ENCODE measurements at regions not wholly inside any gene's neighbourhood (a gene's known extent, or its start where the extent isn't known, plus 50 kb on each side); places are given as distances from the start of the nearest gene placed in this dataset.
A peak's percentile ranks its signal among the peaks of the same experiment; 100 is the strongest.

DNA sequence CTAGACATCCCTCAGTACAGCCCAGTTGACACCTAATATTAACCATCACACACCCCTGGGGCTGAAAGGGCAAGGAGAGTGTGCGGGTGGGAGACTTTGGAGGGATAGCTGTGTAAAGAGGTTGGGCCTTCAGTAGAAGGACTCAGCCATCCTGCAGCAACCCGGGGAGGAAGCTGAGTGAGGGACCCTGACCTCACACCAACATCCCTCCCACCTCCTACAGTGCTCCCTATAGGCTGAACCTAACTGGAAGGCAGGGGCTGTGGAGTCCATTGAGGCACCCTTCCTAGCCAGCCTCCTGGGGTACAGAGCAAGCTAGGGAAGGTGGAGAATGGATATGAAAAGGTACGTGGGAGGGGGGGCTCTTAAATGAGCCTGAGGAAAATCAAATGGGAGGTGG, 276.3 kb downstream of the PTTG2 start:
- DNase-seq, result no peak
- peaks cover 11% of the 10 kb centered on the region for H3K27me3 Mint-ChIP-seq
- H3K27ac Mint-ChIP-seq, result no peak overlapping the region
- CTCF ChIA-PET, result no interaction called here
- H3K36me3 Mint-ChIP-seq, result no peaks in the 10 kb centered on the region
- H3K4me3 Mint-ChIP-seq, result no peak overlapping the region
- no peaks in the 10 kb centered on the region for H3K9me3 Mint-ChIP-seq
- H3K4me1 Mint-ChIP-seq, result no peaks in the 10 kb centered on the region

DNA sequence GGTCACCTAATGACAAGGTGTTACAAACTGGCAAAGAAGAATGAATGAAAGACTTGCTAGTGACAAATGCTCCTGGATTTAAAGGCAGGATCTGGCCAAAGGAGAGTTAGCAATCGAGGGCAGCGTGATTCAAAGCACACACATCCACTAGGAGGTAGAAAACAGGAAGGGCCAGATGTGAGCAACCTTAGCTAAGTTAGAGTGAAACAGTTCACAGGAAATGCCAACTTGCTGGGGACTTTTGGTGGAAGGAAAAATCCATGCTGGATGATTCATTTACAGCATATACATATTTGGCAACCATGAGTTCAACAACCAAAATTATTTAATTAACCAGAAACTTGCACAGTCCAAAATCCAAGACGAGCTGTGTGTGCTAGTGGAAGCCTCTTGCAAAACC, 276.9 kb downstream of the PTTG2 start:
- peaks cover 11% of the 10 kb centered on the region for H3K27me3 Mint-ChIP-seq
- no peak for DNase-seq
- H3K9me3 Mint-ChIP-seq, result no peaks in the 10 kb centered on the region
- no peaks in the 10 kb centered on the region for H3K4me1 Mint-ChIP-seq
- CTCF ChIA-PET, result no interaction called here
- H3K27ac Mint-ChIP-seq, result no peak overlapping the region
- H3K4me3 Mint-ChIP-seq, result no peak overlapping the region
- H3K36me3 Mint-ChIP-seq, result no peaks in the 10 kb centered on the region

DNA sequence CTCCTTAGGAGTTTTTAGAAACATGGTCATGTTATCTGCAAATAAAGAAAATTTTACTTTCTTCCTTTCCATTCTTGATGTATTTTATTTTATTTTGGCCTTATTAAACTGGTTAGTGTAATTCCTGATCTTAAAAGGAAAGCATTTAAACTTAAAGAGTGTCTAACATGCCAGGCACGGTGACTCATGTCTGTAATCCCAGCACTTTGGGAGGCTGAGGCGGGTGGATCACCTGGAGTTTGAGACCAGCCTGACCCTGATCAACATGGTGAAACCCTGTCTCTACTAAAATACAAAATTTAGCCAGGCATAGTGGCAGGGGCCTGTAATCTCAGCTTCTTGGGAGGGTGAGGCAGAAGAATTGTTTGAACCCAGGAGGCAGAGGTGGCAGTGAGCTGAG, 281.3 kb downstream of the PTTG2 start:
- peaks cover 21% of the 10 kb centered on the region for H3K4me1 Mint-ChIP-seq
- H3K36me3 Mint-ChIP-seq, result peaks cover 8% of the 10 kb centered on the region
- H3K4me3 Mint-ChIP-seq, result no peak overlapping the region
- DNase-seq, result no peak
- peaks cover 13% of the 10 kb centered on the region for H3K27me3 Mint-ChIP-seq
- H3K27ac Mint-ChIP-seq, result no peak overlapping the region
- CTCF ChIA-PET, result no interaction called here
- peaks cover 5% of the 10 kb centered on the region for H3K9me3 Mint-ChIP-seq

DNA sequence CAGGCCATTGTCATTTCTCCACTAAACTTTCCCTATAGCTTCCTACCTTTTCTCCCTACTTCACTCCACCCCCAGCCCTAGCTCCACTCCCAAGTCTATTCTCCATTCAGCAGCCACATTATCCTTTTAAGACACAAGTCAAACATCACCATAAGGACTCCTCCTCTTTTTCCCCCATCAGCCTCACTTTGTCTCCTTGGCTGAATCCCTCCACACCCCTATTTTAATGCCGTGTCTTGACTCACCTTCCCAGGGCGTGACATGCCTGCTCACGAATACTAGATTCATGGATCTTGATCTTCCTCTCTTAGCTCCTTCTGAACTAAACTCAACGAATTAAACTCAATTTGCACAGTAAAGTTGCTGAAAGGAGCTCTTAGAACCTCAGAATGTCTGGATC, 281.9 kb downstream of the PTTG2 start:
- H3K27ac Mint-ChIP-seq, result no peak overlapping the region
- peaks cover 5% of the 10 kb centered on the region for H3K9me3 Mint-ChIP-seq
- H3K36me3 Mint-ChIP-seq, result peaks cover 8% of the 10 kb centered on the region
- CTCF ChIA-PET, result no interaction called here
- no peak for DNase-seq
- H3K27me3 Mint-ChIP-seq, result peaks cover 9% of the 10 kb centered on the region
- H3K4me3 Mint-ChIP-seq, result no peak overlapping the region
- peaks cover 21% of the 10 kb centered on the region for H3K4me1 Mint-ChIP-seq

DNA sequence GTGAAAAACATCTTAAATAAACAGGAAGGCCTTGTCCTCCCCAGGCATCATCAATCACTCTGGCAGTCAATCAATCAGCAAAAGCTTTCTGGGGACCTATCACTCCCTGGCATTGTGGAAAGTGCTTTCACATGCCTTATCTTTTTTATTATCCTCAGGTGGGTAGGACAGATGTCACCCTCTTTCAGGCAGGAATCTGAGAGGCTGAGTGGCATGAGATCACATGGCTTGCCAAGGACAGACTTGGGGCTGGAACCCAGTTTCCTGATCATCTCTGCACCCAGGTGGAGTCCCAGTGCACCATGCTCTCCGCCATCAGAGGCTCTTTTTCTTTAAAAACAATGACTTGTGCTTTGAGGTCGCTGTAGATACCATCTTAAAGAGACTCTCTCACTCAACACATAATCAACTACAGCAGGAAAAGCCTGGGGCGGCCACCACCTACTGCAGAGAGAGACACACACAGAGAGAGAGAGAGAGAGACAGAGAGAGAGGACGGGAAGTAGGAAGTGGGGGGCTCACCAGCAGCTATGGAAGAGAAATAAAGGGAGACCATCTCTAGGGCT, 282.7 kb downstream of the PTTG2 start:
- Mint-ChIP-seq H3K4me3 (peak overlapping the region; percentile 26), H3K9me3 (peaks cover 5% of the 10 kb centered on the region), H3K36me3 (peaks cover 8% of the 10 kb centered on the region), H3K4me1 (peaks cover 21% of the 10 kb centered on the region), H3K27me3 (peaks cover 9% of the 10 kb centered on the region), H3K27ac (peak overlapping the region; percentile 84)
- CTCF ChIA-PET, result no interaction called here
- peak; percentile 49 for DNase-seq

DNA sequence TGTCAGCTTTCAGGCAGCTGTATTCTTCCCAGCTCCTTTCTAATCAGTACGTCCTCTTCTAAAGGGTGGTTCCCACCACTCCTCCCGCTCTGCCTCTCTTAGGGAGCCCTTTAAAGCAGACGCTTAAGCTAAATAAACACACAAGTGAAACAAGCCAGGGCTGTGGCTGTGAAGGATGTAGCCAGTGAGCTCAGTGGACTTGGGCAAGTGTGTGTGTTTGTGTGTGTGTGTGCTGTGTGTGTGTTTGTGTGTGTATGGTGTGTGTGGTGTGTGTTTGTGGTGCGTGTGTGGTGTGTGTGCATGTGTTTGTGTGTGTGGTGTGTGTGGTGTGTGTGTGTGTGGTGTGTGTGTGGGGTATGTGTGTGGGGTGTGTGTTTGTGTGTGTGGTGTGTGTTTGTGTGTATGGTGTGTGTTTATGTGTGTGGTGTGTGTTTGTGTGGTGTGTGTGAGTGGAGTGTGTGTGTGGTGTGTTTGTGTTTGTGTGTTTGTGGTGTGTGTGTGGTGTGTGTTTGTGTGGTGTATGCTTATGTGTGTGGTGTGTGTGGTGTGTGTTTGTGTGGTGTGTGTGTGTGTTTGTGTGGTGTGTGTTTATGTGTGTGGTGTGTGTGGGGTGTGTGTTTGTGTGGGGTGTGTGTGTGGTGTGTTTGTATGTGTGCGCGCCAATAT, 283.3 kb downstream of the PTTG2 start:
- Mint-ChIP-seq H3K27ac (peak overlapping the region; percentile 84), H3K4me3 (peak overlapping the region; percentile 26), H3K4me1 (peaks cover 21% of the 10 kb centered on the region), H3K36me3 (peaks cover 8% of the 10 kb centered on the region), H3K27me3 (peaks cover 9% of the 10 kb centered on the region), H3K9me3 (peaks cover 5% of the 10 kb centered on the region)
- DNase-seq, result no peak
- CTCF ChIA-PET, result no interaction called here

DNA sequence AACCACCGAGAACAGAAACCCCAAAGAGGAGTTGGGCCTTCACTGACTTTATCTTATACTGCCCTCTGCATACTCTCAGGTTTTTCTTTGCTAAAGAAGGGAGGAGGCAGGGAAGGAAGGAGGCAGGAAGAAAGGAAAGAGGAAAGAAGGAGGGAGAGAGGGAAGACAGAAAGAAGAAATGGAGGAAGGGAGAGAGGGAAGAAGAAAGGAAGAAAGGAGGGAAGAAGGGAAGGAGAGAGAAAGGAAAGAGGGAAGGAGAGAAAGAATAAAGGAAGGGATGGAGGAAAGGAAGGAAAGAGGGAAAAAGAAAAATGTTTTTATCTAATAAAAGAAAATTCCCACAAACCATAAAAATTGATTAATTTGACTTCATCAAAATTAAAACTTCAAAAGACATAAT, 294.6 kb downstream of the PTTG2 start:
- peaks cover 21% of the 10 kb centered on the region for H3K9me3 Mint-ChIP-seq
- CTCF ChIA-PET, result no interaction called here
- no peak overlapping the region for H3K27ac Mint-ChIP-seq
- H3K27me3 Mint-ChIP-seq, result peaks cover 5% of the 10 kb centered on the region
- H3K4me1 Mint-ChIP-seq, result no peaks in the 10 kb centered on the region
- peaks cover 11% of the 10 kb centered on the region for H3K36me3 Mint-ChIP-seq
- H3K4me3 Mint-ChIP-seq, result no peak overlapping the region
- no peak for DNase-seq

DNA sequence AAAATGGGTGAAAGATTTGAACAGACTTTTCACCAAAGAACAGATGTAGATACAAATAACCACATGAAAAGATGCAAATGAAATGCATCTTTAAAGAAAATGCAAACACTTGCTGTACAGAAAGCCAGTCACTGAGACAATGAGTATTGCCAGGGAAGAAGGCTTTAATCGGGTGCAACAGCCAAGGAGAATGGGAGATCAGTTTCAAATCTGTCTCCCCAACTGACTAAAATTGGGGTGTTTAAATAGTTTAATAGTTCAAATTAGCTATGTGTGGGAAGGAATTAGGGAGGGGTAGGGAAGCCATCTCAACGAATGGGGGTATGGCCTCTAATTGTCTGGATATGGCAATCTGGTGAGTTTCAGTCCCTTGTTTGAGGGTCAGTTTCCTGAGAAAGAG, 295.4 kb downstream of the PTTG2 start:
- peaks cover 8% of the 10 kb centered on the region for H3K27me3 Mint-ChIP-seq
- no peak for DNase-seq
- no peak overlapping the region for H3K4me3 Mint-ChIP-seq
- peaks cover 11% of the 10 kb centered on the region for H3K36me3 Mint-ChIP-seq
- H3K27ac Mint-ChIP-seq, result no peak overlapping the region
- no peaks in the 10 kb centered on the region for H3K4me1 Mint-ChIP-seq
- CTCF ChIA-PET, result no interaction called here
- H3K9me3 Mint-ChIP-seq, result peaks cover 18% of the 10 kb centered on the region

DNA sequence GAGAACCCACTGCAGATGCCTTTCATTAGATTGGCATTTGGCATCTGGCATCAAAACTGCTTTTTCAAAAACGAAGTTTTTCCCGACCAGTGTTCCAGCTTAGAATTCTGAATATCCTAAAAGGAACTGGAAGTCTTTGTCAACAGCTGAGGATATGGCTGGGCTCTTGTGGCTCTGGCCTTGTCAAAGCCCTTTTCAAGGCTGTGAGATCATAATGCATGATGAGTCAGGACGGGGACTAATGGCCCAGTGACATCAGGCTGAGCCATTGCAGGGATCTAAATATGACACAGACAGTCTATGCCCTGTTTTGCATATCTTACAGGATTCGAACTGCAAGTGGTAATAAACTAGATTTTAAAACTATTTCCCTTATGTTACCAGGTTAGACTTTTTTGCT, 306.4 kb downstream of the PTTG2 start:
- H3K4me1 Mint-ChIP-seq, result no peaks in the 10 kb centered on the region
- H3K27ac Mint-ChIP-seq, result no peak overlapping the region
- H3K36me3 Mint-ChIP-seq, result no peaks in the 10 kb centered on the region
- CTCF ChIA-PET, result interaction anchor here (0.6 kb wide), 1 partner anchor 655 kb away, joined by 4 read pairs; no protein-coding TSS in a partner anchor
- DNase-seq, result no peak
- H3K9me3 Mint-ChIP-seq, result no peaks in the 10 kb centered on the region
- H3K27me3 Mint-ChIP-seq, result peaks cover 19% of the 10 kb centered on the region
- no peak overlapping the region for H3K4me3 Mint-ChIP-seq

DNA sequence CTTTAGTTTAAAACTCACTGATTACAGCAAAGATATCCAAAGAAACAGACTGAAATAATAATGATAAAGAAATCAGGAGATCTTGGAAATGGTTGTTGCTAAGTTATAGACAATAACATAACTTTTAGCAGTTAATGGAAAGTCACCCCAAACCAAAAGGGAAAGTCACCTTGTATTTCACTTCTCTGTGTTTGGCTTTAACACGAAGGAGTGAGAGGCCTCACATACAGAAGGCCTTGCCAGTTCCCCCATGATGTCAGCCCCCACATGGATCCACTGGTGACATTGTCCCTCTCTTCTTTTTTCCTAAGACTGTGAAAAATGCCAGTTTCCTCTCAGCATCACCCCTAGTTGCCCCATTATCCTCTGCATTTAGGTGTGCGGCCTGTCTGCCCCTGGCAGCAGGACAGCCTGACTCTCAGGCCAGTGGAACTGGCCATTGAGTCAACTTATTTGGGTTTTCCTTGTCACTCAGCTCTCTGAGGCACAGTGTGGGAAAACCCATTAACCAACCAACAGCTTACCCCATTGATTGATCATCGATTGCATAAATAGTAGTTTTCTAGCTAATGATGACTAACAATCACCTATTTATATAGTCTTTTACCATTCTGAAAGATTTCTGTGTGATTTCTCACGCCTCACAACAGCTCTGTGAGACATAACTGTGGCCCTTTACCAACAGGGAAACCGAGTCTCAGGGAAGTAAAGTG, 308.1 kb downstream of the PTTG2 start:
- H3K36me3 Mint-ChIP-seq, result no peaks in the 10 kb centered on the region
- no peak for DNase-seq
- H3K4me3 Mint-ChIP-seq, result no peak overlapping the region
- peak overlapping the region; percentile 42 for H3K27ac Mint-ChIP-seq
- H3K27me3 Mint-ChIP-seq, result peaks cover 19% of the 10 kb centered on the region
- H3K4me1 Mint-ChIP-seq, result no peaks in the 10 kb centered on the region
- H3K9me3 Mint-ChIP-seq, result no peaks in the 10 kb centered on the region
- CTCF ChIA-PET, result no interaction called here

DNA sequence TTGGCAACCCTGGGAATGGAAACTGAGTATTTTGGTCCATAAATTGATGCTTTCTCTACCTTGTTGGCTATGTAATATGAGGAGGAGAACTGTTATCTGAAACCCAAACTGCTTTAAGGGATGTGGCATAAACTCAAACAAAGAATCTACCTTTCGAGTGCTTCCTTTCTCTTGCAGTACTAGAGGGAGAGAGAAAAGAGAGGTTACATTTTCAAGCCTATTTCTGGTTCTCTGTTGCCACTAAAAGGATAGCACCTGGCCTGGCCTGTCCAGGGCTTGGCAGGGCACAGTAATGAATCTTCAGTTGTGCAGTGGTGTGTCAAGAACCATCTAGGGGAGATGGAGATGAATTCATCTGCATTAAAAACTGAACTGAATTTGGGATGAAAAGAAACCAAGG, 308.6 kb downstream of the PTTG2 start:
- H3K4me3 Mint-ChIP-seq, result no peak overlapping the region

DNA sequence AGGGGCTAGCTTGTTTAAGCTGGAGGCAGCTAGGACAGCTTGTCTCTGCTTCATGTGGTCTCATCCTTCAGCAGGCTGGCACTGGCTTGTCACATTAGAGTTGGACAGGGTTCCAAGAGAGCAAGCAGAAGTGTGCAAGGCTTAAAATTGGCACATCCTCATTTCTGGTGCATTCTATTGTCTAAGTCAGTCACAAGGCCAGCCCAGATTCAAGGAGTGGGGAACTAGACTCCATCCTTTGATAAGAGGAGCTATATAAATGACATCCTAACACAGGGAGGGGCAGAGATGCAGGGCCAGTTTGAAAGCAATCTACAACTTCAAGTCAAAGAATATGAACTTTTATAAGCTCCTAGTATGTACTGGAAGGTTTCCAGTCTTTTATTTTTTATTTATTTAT, 313.2 kb downstream of the PTTG2 start:
- Mint-ChIP-seq H3K27me3 (peaks cover 7% of the 10 kb centered on the region), H3K9me3 (peaks cover 11% of the 10 kb centered on the region), H3K27ac (no peak overlapping the region), H3K36me3 (no peaks in the 10 kb centered on the region), H3K4me3 (no peak overlapping the region), H3K4me1 (peaks cover 5% of the 10 kb centered on the region)
- CTCF ChIA-PET, result interaction anchor here (0.7 to 1.9 kb wide), 4 partner anchors 11 to 457 kb away, joined by 3 to 4 read pairs (median 4); no protein-coding TSS in a partner anchor
- no peak for DNase-seq

More for the DNA sequence above, 308.6 kb downstream of the PTTG2 start:
- DNase-seq, result no peak
- CTCF ChIA-PET, result no interaction called here
- H3K36me3 Mint-ChIP-seq, result no peaks in the 10 kb centered on the region
- H3K9me3 Mint-ChIP-seq, result no peaks in the 10 kb centered on the region
- H3K27ac Mint-ChIP-seq, result no peak overlapping the region
- H3K27me3 Mint-ChIP-seq, result peaks cover 19% of the 10 kb centered on the region
- no peaks in the 10 kb centered on the region for H3K4me1 Mint-ChIP-seq

DNA sequence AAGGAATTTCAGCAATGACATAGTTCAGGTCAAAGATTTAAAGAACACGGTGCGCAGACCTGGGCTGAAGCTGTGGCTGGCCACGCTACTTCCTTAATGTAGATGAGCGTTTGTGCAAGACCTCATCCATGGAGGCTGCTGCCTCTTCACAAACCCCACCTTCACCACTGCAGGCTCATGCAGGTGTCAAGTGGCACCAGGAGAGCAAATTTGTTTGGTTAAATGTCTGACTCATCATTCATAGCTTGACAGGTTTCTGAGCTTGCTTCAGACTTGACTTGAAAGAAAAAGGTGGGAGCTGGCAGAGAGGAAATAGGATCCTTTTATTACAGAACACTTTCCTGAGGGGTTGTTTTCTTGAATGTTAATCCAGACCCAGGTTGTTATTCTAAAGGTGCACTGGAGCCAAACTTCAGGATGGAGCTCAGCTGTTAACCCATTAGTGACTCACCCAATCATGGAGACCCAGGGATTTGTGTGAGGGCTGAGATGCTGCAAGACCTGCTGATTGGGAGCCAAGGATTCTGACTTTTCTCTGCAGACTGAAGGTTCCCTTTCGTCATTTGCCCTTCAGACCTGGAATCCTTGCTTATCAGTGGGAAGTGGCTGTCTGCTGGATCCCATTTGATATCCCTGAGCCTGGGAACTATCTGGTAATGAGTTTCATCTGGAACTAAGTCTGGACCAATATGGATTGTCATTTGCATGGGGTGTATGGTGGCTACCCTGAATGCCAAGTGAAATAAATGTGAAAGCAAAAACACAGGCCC, 315.3 kb downstream of the PTTG2 start:
- Mint-ChIP-seq H3K27me3 (peaks cover 5% of the 10 kb centered on the region), H3K27ac (no peak overlapping the region), H3K36me3 (no peaks in the 10 kb centered on the region), H3K9me3 (peaks cover 11% of the 10 kb centered on the region), H3K4me1 (peaks cover 5% of the 10 kb centered on the region), H3K4me3 (no peak overlapping the region)
- CTCF ChIA-PET, result no interaction called here
- no peak for DNase-seq

DNA sequence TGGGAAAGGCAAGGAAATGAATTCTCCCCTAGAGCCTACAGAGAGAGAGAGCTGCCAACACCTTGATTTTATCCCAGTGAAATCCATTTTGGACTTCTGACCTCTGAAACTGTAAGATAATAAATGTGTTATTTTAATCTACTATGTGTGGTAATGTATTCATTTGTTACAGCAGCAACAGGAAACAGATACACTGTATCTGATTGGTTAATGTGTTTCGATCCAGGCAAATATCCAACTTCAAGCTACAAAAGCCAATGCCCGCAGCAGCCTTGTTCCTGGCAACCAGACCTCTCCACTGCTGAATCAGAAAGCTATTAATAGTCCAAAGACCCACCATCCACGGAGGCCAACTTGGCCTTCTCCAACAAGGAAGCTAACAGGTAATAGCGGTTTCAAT, 318.1 kb downstream of the PTTG2 start:
- CTCF ChIA-PET, result no interaction called here
- peaks cover 11% of the 10 kb centered on the region for H3K9me3 Mint-ChIP-seq
- H3K27me3 Mint-ChIP-seq, result peaks cover 14% of the 10 kb centered on the region
- H3K4me1 Mint-ChIP-seq, result peaks cover 5% of the 10 kb centered on the region
- DNase-seq, result no peak
- H3K27ac Mint-ChIP-seq, result no peak overlapping the region
- H3K4me3 Mint-ChIP-seq, result no peak overlapping the region
- H3K36me3 Mint-ChIP-seq, result no peaks in the 10 kb centered on the region

Data from activated naive CD4-positive, alpha-beta T cell treated with anti-CD3 and anti-CD28 coated beads, Interleukin-2, amount 10 ng/mL, durations not matched to agents 7 days and 5 days (primary cell).